WTC11 (cell line): ENCODE measurements at regions not wholly inside any gene's neighbourhood (a gene's known extent, or its start where the extent isn't known, plus 50 kb on each side); places are given as distances from the start of the nearest gene placed in this dataset.

Source experiments
- ELF4 ChIP-seq: sonication (generic); formaldehyde crosslinking; IDR thresholded peaks from 2 replicates; pipeline ENCODE4 v1.8.1; 2022; ENCODE audit warnings: low read depth, mild to moderate bottlenecking, moderate library complexity, missing genetic modification reagents
- ESRRA ChIP-seq: sonication (generic); formaldehyde crosslinking; IDR thresholded peaks from 2 replicates; pipeline ENCODE4 v1.8.1; 2022; ENCODE audit warnings: mild to moderate bottlenecking, missing genetic modification reagents, borderline replicate concordance
- NR2C2 ChIP-seq: sonication (generic); formaldehyde crosslinking; IDR thresholded peaks from 2 replicates; pipeline ENCODE4 v1.8.0; 2022; ENCODE audit warnings: mild to moderate bottlenecking, missing genetic modification reagents
- SP1 ChIP-seq: sonication (generic); formaldehyde crosslinking; conservative IDR thresholded peaks from 2 replicates; pipeline ENCODE4 v1.8.1; 2022; ENCODE audit warnings: missing genetic modification reagents
- ZNF423 ChIP-seq: fragments of 250-450 bp; sonication (Bioruptor Pico); IDR thresholded peaks from 2 replicates; pipeline ENCODE4 v2.1.2; 2022; ENCODE audit warnings: mild to moderate bottlenecking, moderate library complexity
- TF ChIP-seq, protein P1 (sequence below): fragments of 200-600 bp; IDR thresholded peaks from 2 replicates; pipeline ENCODE4 v1.8.0; 2022; ENCODE audit warnings: antibody characterized with exemption
- TF ChIP-seq, protein P2 (sequence below): sonication (generic); formaldehyde crosslinking; IDR thresholded peaks from 2 replicates; pipeline ENCODE4 v1.8.1; 2022; ENCODE audit warnings: mild to moderate bottlenecking, missing genetic modification reagents, moderate library complexity, borderline replicate concordance
- TF ChIP-seq, protein P3 (sequence below): sonication (generic); formaldehyde crosslinking; IDR thresholded peaks from 2 replicates; pipeline ENCODE4 v1.8.0; 2022; ENCODE audit warnings: mild to moderate bottlenecking, missing genetic modification reagents
- TF ChIP-seq, protein P4 (sequence below): sonication (generic); formaldehyde crosslinking; IDR thresholded peaks from 2 replicates; pipeline ENCODE4 v1.8.1; 2023; ENCODE audit warnings: mild to moderate bottlenecking, missing genetic modification reagents, borderline replicate concordance
- TF ChIP-seq, protein P5 (sequence below): sonication (generic); formaldehyde crosslinking; IDR thresholded peaks from 2 replicates; pipeline ENCODE4 v1.8.1; 2023; ENCODE audit warnings: mild to moderate bottlenecking, missing genetic modification reagents, moderate library complexity
- TF ChIP-seq, protein P6 (sequence below): sonication (generic); formaldehyde crosslinking; IDR thresholded peaks from 2 replicates; pipeline ENCODE4 v1.8.0; 2022; ENCODE audit warnings: mild to moderate bottlenecking, missing genetic modification reagents

DNA sequence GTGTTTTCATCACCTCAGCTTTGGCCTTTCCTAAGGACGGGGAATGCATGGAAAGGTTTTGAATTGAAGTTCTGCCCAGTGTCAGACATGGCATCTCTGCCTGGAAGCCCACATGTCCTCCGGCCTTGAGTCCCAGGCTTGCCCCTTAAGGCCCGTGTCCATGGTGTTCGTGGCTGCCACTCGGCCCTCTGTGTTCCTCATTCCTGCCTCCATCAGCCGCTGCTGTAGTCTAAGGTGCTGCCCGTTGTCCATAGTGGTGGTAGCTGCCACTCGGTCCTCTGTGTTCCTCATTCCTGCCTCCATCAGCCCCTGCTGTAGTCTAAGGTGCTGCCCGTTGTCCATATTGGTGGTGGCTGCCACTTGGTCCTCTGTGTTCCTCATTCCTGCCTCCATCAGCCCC, 180.7 kb upstream of the SHH start:
- TF ChIP-seq NR2C2 (CRISPR knock-in tag), result no peak
- TF ChIP-seq, protein P1, sequence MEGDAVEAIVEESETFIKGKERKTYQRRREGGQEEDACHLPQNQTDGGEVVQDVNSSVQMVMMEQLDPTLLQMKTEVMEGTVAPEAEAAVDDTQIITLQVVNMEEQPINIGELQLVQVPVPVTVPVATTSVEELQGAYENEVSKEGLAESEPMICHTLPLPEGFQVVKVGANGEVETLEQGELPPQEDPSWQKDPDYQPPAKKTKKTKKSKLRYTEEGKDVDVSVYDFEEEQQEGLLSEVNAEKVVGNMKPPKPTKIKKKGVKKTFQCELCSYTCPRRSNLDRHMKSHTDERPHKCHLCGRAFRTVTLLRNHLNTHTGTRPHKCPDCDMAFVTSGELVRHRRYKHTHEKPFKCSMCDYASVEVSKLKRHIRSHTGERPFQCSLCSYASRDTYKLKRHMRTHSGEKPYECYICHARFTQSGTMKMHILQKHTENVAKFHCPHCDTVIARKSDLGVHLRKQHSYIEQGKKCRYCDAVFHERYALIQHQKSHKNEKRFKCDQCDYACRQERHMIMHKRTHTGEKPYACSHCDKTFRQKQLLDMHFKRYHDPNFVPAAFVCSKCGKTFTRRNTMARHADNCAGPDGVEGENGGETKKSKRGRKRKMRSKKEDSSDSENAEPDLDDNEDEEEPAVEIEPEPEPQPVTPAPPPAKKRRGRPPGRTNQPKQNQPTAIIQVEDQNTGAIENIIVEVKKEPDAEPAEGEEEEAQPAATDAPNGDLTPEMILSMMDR, result no peak
- TF ChIP-seq ESRRA (CRISPR knock-in tag), result no peak
- TF ChIP-seq, protein P2, sequence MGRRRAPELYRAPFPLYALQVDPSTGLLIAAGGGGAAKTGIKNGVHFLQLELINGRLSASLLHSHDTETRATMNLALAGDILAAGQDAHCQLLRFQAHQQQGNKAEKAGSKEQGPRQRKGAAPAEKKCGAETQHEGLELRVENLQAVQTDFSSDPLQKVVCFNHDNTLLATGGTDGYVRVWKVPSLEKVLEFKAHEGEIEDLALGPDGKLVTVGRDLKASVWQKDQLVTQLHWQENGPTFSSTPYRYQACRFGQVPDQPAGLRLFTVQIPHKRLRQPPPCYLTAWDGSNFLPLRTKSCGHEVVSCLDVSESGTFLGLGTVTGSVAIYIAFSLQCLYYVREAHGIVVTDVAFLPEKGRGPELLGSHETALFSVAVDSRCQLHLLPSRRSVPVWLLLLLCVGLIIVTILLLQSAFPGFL, result no peak
- TF ChIP-seq SP1 (CRISPR knock-in tag), result no peak
- TF ChIP-seq, protein P3, sequence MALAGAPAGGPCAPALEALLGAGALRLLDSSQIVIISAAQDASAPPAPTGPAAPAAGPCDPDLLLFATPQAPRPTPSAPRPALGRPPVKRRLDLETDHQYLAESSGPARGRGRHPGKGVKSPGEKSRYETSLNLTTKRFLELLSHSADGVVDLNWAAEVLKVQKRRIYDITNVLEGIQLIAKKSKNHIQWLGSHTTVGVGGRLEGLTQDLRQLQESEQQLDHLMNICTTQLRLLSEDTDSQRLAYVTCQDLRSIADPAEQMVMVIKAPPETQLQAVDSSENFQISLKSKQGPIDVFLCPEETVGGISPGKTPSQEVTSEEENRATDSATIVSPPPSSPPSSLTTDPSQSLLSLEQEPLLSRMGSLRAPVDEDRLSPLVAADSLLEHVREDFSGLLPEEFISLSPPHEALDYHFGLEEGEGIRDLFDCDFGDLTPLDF (CRISPR knock-in tag), result no peak
- TF ChIP-seq ELF4 (CRISPR knock-in tag), result no peak
- TF ChIP-seq, protein P4, sequence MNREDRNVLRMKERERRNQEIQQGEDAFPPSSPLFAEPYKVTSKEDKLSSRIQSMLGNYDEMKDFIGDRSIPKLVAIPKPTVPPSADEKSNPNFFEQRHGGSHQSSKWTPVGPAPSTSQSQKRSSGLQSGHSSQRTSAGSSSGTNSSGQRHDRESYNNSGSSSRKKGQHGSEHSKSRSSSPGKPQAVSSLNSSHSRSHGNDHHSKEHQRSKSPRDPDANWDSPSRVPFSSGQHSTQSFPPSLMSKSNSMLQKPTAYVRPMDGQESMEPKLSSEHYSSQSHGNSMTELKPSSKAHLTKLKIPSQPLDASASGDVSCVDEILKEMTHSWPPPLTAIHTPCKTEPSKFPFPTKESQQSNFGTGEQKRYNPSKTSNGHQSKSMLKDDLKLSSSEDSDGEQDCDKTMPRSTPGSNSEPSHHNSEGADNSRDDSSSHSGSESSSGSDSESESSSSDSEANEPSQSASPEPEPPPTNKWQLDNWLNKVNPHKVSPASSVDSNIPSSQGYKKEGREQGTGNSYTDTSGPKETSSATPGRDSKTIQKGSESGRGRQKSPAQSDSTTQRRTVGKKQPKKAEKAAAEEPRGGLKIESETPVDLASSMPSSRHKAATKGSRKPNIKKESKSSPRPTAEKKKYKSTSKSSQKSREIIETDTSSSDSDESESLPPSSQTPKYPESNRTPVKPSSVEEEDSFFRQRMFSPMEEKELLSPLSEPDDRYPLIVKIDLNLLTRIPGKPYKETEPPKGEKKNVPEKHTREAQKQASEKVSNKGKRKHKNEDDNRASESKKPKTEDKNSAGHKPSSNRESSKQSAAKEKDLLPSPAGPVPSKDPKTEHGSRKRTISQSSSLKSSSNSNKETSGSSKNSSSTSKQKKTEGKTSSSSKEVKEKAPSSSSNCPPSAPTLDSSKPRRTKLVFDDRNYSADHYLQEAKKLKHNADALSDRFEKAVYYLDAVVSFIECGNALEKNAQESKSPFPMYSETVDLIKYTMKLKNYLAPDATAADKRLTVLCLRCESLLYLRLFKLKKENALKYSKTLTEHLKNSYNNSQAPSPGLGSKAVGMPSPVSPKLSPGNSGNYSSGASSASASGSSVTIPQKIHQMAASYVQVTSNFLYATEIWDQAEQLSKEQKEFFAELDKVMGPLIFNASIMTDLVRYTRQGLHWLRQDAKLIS (CRISPR knock-in tag), result no peak
- TF ChIP-seq, protein P5, sequence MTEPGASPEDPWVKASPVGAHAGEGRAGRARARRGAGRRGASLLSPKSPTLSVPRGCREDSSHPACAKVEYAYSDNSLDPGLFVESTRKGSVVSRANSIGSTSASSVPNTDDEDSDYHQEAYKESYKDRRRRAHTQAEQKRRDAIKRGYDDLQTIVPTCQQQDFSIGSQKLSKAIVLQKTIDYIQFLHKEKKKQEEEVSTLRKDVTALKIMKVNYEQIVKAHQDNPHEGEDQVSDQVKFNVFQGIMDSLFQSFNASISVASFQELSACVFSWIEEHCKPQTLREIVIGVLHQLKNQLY (CRISPR knock-in tag), result no peak
- no peak for TF ChIP-seq ZNF423
- TF ChIP-seq, protein P6, sequence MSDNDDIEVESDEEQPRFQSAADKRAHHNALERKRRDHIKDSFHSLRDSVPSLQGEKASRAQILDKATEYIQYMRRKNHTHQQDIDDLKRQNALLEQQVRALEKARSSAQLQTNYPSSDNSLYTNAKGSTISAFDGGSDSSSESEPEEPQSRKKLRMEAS, result no peak
